Fibroblast of skin of left quadriceps (primary cell): ENCODE measurements at regions not wholly inside any gene's neighbourhood (a gene's known extent, or its start where the extent isn't known, plus 50 kb on each side); places are given as distances from the start of the nearest gene placed in this dataset.
"Not testable (repeated sequence)": the region's sequence is repeated elsewhere in the genome, so short reads cannot be mapped to it uniquely, and the experiment has no call there.

Experiments
- DNase-seq, 2 experiments: peaks; one replicate each; pipeline ENCODE4 v3.0.0-alpha.2; 2013; ENCODE audit warnings: low read depth in 2 of 2

DNA sequence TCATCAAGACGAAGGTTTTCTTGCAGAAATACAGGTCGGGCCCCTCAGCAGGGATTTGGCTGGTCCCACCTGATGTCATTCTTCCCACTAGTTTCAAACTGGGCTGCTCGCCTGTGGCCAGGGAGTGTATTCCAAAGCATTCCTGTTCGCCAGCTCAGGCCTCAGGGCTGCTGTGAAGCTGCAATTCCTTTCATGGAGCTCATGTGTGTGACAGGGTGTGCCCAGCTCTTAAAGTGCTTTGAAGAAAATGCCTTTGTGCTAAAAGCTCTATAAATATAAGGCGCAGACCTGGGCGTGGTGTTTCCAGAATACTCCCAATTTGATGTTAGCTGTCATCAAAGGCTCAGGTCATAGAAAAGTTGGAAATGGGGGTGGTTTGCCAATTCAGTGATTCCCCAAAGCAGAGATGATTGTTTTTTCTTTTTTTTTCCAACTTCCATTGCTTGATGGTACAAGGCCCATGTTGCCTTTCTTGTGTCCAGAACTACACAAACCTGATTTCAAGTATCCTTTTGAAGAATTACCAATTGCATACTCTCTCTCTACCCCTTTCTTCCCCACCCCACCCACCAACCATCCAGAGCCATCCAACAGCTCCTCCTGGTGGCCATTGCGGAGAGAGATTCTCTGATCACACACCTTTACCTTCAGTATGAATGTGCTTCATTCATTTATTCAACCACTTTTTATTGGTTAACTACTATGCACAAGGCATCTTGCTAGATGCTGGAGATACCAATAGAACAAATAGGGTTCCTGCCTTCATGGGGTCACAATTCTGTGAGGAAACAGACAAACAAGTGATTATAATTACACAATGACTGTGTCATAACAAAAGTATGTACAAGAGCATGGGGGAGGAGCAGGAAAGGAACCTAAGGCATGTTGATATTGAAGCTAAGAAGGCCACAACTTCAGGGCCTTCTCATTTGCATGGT lies 297.3 kb upstream of the LYZL1 start:
- no peak for DNase-seq

GRCh38 chr10:28993056-28993455 lies 295.8 kb upstream of the LYZL1 start:
- DNase-seq, result no peak

DNA sequence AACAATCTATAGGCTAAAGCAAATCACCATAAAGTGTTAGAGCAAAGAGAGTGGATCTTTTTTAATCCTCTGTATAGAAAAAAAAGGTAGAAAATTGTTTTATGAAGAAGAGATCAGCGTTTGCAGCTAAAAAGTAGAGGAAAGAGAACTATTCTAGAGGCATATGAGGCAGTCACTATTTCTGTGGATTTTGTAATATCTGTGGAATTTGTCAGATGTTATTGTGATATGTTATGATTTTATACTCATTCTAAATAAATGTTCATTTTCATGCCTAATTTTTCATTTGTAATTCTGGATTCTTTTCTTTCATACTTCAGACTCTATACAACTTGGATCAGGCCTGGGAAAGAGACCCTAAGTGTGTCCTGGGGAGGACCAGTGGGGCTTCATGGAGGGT lies 295.0 kb upstream of the LYZL1 start:
- no peak for DNase-seq

DNA sequence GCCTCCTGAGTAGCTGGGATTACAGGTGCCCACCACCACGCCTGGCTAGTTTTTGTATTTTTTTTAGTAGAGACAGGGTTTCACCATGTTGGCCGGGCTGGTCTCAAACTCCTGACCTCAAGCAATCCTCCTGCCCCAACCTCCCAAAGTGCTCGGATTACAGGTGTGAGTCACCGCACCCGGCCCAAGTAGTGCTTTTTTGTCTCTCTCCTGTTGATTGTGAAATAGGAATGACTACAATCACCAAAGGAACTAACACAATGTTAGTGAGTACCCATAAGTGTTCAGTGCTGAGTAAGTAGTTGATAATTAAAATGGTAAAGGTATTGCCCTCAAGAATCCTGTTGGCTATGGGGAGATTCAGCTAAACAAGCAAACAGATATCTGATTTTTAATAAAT lies 294.1 kb upstream of the LYZL1 start:
- not testable (repeated sequence) for DNase-seq

- DNase-seq, result no peak
These were observed 293.4 kb upstream of the LYZL1 start for GRCh38 chr10:28995497-28995896.

DNA sequence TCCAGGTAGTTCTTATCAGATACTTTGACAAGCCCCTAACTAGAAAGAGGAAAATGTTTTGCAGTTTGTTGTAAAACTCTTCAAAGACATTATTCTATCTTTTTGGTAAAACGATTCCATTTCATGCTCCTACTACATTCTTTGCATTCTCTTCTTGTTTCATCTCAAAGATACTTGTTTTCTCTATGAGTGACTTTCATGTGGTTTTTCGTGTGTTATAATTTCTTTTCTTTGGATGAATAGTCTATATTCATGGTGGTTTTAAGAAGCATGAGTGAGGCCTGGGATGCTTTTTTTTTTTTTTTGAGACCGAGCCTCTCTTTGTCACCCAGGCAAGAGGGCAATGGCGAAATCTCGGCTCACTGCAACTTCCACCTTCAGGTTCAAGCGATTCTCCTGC lies 292.5 kb upstream of the LYZL1 start:
- DNase-seq, result no peak

GRCh38 chr10:28996947-28997551 lies 291.8 kb upstream of the LYZL1 start:
- no peak for DNase-seq

DNA sequence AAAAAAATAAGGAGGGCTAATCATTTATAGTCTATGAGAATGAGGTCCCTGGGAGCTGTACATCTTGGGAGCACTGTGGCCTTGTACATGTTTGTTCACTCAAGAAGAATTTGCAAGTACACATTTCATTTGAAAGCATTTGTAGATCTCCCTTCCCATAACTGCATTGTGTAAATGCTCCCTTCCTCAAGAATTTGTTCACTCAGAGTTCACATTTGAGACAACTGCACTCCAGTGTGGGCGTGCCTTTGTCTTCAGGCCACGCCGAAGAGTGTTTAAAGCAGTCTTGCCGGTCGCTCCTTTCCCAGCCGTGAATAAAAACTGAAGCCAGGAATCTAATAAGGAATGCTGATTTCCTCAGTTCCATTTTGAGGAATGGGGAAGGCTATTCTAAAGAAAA lies 291.1 kb upstream of the LYZL1 start:
- no peak for DNase-seq

DNA sequence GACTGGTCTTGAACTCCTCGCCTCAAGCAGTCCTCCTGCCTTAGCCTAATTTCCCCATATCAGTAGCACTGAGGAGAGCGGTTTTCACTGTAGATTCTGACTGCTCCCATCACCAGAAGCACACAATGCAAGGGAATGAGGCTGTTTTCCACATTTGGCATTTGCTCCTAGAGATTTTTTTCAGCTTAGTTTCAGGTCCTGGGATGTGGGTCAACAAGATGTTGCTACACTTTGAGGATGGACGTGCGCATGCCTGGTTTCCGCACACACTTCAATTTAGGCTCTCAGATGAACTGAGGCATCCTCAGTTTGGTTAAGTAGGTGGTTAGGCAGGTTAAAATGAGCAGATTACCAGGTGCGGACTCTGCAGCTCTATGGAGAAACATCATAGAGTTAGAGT lies 287.1 kb upstream of the LYZL1 start:
- DNase-seq, result no peak

DNA sequence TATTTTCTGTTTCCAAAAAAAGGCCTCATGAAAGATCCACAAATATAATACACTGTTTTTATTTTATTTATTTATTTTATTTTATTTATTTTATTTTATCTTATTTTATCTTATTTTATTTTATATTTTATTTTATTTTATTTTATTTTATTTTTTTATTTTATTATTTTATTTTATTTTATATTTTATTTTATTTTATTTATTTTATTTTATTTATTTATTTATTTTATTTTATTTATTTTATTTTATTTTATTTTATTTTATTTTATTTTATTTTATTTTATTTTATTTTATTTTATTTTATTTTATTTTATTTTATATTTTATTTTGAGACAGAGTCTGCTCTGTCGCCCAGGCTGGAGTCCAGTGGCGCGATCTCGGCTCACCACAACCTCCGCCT lies 285.9 kb upstream of the LYZL1 start:
- not testable (repeated sequence) for DNase-seq

DNA sequence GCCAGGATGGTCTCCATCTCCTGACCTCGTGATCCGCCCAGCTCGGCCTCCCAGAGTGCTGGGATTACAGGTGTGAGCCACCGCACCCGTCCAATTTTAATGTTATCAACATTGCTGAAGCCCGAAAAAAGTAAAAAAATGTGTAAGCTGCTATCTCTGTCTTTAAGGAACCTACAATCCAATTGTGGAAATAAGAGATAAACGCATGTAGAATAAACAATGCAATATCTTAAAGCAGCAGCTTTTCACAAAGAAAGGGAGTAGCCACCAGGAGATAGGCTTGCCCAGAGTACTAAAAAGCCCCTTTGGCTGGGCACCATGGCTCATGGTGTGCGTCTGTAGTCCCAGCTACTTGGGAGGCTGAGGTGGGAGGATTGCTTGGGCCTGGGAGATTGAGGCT lies 282.9 kb upstream of the LYZL1 start:
- DNase-seq, result no peak

DNA sequence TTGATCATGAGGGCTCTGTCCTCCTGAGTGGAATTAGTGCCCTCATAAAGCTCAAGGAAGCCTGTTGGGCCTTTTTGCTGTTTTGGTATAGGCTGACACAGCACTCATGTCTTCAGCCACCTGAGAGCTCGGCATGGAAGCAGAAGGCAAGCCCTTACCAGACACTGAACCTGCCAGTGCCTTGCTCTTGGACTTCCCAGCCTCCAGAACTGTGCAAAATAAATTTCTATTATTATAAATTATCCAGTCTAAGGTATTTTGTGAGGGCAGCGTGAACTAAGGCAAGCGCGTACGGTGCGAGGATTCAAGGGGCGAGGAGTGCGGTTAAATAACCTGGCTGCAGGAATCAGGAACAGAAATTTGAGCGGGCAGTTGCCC lies 281.5 kb upstream of the LYZL1 start:
- DNase-seq, result no peak

GRCh38 chr10:29007748-29008610 lies 280.9 kb upstream of the LYZL1 start:
- DNase-seq, result peak in 1 of 2 experiments; percentile 23

DNA sequence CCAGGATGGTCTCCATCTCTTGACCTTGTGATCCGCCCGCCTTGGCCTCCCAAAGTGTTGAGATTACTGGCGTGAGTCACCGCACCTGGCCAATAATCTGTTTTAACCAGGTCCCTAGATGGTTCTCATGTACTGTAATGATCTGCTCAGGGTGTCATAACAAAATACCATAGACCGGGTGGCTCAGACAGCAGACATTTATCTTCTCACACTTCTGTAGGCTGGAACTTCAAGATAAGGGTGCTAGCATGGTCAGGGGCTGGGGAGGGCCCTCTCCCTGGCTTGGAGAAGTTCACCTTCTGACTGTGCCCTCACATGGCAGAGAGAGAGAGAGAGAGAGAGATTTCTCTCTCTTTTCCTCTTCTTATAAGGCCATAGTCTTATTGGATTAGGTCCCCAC lies 279.4 kb upstream of the LYZL1 start:
- no peak for DNase-seq

- DNase-seq, result peak; percentile 14 to 15
These were observed 277.4 kb upstream of the LYZL1 start for GRCh38 chr10:29011516-29011915.

- no peak for DNase-seq
These were observed 275.8 kb upstream of the LYZL1 start for GRCh38 chr10:29012926-29013554.

DNA sequence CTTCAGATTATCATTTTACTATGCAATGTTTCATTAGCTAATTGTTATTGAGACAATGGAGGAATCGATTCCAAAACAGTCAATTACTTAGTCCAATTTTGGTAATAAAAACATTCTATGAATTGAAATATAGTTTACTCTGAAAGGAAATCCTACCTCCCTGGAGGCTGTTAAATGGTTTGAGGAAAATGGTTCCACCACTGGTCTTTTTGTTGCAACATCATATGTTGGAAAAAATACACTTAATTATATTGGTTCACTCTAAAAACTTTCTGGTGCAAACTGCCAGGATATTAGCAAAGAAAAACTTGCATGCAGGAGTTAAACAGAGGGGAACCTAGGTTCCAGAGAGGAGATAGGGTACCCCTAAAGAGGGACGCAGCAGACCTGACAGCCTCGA lies 267.3 kb upstream of the LYZL1 start:
- DNase-seq, result no peak

GRCh38 chr10:29022513-29022912 lies 266.4 kb upstream of the LYZL1 start:
- no peak for DNase-seq

DNA sequence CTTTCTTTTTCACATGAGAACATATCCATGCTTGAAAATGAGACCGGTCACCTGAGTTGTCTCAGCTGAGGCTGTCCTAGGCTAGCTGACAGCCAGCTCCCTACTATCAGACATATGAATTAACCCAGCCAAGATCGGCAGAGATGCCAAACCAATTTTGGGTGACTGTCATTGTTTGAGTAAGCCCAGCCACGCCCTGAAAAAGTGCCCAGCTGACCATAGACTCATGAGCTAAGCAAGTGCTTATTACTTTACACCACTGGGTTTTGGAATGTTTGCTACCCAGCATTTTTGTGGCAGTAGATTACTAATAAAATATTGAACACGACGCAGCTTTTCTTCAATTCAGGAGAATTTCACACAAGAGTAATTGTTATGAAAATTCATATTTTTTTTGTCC lies 265.2 kb upstream of the LYZL1 start:
- DNase-seq, result no peak

DNA sequence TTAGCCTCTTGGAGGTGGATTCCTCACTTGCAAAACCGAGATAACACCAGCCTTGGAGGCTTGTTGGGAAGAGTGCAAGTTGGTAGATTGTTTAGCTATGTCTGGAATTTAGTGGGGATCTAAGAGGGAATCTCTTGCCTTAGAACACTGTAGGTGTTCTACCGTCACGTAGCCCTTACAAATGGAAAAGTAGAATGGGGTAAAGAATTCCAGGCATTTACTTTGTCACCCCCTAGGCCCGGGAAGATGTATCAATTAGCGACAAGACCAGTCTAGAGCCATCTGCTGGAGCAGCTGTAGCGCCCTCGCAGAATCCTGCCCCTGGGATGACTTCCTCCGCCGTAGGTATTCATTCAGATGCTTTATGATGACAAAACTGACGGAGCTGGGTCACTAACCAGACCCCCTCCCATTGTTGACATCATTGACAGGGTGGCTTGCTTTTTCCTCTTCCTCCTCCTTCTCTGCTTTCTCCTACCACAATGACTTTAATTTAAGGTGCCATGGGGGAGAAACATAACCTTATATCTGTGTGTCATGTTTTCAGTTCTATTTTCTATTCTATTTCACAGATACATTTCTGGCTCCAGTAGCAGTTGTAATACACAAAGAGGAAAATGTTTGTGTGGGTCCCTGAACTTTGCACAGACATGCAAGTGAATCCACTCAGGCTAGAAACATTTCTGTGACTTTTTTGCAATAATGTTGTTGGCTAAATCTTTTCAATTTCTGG lies 262.6 kb upstream of the LYZL1 start:
- DNase-seq, result no peak
